Stimulated activated CD4-positive, alpha-beta T cell treated with anti-CD3 and anti-CD28 coated beads, Interleukin-2, amount 100 ng/mL, for 48 hours (primary cell): ENCODE measurements at regions not wholly inside any gene's neighbourhood (a gene's known extent, or its start where the extent isn't known, plus 50 kb on each side); places are given as distances from the start of the nearest gene placed in this dataset.
"Not testable (repeated sequence)": the region's sequence is repeated elsewhere in the genome, so short reads cannot be mapped to it uniquely, and the experiment has no call there.

Experiments used
- DNase-seq, 2 donors: peaks; one replicate each; pipeline ENCODE4 v3.0.0-alpha.2; 2020

- no peak for DNase-seq
Observed at GRCh38 chr11:21727102-21727501, 465.8 kb upstream of the ANO5 start.

GRCh38 chr11:21736404-21736803 lies 456.5 kb upstream of the ANO5 start:
- no peak for DNase-seq

- DNase-seq: not testable (repeated sequence)
Observed at GRCh38 chr11:21752475-21753243, 440.2 kb upstream of the ANO5 start.

DNA sequence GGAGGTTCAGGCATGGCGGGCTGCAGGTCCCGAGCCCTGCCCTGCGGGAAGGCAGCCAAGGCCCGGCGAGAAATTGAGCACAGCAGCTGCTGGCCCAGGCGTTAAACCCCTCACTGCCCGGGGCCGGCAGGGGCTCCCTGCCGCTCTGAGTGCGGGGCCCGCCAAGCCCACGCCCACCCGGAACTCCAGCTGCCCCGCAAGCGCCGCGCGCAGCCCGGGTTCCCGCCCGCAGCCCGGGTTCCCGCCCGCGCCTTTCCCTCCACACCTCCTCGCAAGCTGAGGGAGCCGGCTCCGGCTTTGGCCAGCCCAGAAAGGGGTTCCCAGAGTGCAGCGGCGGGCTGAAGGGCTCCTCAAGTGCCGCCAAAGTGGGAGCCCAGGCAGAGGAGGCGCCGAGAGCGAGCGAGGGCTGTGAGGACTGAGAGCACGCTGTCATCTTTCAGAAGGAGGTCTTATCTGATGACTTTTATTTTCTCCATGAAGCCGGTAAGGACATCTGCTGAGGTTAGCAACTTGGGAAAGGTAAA lies 439.6 kb upstream of the ANO5 start:
- DNase-seq: not testable (repeated sequence)

DNA sequence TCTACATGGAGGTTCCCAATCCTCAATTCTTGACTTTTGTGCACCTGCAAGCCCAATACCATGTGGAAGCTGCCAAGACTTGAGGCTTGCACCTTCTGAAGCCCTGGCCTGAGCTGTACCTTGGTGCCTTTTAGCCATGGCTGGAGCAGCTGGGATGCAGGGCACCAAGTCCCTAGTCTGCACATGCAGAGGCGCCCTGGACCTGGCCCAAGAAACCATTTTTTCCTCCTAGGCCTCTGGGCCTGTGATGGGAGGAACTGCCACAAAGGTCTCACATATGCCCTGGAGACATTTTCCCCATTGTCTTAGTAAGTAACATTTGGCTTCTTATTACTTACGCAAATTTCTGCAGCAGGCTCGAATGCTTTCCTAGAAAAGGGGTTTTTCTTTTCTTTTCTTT lies 431.9 kb upstream of the ANO5 start:
- peak in 1 of 2 donors; percentile 0 for DNase-seq

DNA sequence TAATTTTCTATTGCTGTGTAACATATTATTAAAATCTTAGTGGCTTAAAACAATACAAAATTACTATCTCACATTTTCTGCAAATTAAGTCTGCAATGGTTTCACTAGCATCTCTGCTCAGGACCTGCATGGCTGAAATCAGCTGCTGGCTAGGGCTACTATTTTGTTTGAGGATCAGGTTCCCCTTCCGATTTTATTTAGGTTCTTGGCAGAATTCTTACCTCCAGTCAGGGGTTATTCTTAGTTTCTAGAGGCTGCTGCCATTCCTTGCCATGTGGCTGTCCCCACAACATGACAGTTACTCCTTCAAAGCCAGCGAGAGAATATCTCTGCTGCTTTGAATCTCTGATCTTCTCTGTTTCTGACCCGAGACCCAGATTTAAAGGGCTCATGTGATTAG lies 424.5 kb upstream of the ANO5 start:
- no peak for DNase-seq

- no peak for DNase-seq
Observed at GRCh38 chr11:21769188-21769587, 423.7 kb upstream of the ANO5 start.

- no peak for DNase-seq
Observed at GRCh38 chr11:21771097-21771496, 421.8 kb upstream of the ANO5 start.

DNA sequence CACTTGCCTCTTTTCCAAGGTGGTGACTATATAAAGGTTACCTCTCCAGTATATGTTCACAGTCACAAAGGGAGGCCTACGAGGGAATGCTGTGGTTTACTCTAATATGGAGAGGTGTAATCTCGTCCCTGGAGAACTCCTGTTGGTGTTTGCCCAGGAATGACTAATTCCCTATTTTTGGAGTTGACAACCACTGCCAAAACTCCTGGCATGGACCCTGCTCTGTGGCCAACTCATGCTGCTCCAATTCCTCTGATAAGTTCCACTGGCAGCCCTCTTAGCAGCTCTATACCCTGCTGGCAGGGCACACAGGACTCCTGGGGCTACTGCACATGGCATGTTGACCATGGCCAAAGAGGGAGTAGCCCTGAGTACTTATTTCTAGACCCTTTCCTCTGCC lies 418.7 kb upstream of the ANO5 start:
- no peak for DNase-seq

DNA sequence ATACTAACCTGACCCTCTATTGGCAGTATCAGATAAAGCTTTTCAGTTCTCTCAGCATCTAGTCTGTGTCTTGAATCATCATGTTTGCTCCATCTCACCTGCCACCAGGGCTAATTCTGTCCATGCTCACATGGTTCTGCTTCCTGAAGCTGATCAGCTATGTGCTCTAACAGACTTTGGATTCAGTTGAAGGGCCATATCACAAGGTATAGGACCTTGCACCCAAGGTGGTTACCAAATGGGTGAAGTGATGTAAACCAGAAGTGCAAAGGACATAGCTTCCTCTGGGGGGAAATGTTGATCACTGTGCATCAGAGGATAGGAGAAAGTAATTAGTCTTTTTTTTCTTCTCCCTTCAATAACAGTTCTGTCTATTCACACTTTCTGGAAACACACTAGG lies 417.0 kb upstream of the ANO5 start:
- no peak for DNase-seq

DNA sequence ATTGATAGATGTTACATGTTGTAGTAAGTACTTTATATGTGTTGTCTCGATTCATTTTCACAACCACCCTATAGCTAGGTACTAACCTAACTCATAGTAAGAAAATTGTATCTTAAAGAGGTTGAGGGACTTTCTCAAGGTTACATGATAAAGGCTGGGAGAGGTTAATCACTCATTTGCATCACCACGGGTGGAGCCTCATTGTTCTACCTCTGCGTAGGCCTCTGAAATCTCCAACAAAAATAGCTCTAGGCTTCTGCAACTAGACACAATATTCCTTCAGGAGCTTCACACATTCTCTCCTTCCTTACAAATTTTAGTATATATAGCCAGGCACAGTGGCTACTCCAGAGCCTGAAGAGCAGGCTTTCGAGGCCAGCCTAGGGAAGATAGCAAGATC lies 408.9 kb upstream of the ANO5 start:
- DNase-seq: no peak

- DNase-seq: no peak
Observed at GRCh38 chr11:21785351-21785750, 407.5 kb upstream of the ANO5 start.

- DNase-seq: no peak
Observed at GRCh38 chr11:21794306-21794705, 398.6 kb upstream of the ANO5 start.

- DNase-seq: no peak
Observed at GRCh38 chr11:21798216-21798615, 394.7 kb upstream of the ANO5 start.

DNA sequence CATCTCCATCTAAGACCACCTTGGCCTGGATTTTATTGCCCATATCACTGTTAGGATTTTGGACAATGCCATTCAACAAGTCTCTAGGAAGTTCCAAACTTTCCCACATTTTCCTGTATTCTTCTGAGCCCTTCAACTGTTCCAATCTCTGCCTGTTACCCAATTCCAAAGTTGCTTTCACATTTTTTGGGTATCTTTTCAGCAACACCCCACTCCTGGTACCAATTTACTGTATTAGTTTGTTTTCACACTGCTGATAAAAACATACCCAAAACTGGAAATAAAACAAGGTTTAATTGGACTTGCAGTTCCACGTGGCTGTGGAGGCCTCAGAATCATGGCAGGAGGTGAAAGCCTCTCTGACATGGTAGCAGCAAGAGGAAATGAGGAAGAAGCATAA lies 388.4 kb upstream of the ANO5 start:
- DNase-seq: not testable (repeated sequence)

DNA sequence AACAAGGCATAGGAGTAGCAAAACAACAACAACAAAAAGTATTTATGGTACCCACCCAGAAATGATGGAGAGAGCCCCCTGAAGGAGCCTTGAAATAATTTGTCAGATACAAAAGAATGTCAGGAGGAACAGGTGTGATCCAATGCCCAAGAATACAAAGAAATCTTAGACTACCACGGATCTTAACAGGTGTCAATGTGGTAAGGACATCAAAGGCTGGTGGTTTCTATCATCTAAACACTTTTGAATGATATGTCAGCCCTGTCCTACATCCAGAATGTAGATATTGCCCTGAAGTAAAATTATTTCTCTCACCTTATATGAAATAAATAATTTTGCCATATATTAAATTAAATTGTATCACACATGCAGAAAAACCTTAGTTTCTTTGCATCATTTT lies 386.4 kb upstream of the ANO5 start:
- DNase-seq: no peak

- no peak for DNase-seq
Observed at GRCh38 chr11:21806947-21807346, 385.9 kb upstream of the ANO5 start.

DNA sequence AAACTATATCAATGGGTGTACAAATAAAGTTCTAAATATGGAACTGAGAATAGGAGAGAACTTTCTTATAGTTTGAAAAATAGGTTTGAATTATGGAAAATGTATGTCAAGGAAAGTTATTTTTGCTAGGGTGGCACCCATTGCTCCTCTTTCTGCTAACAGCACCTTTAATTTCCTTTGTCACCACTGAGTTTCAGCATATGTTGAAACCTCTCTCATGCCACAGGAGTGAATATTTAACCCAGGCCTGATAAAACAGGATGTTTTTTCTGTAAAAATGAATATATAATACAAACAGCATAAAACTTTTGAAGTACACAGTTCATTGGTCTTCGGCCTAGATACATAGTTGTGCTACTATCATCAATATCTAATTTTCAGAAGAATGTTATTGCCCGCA lies 385.5 kb upstream of the ANO5 start:
- DNase-seq: no peak

DNA sequence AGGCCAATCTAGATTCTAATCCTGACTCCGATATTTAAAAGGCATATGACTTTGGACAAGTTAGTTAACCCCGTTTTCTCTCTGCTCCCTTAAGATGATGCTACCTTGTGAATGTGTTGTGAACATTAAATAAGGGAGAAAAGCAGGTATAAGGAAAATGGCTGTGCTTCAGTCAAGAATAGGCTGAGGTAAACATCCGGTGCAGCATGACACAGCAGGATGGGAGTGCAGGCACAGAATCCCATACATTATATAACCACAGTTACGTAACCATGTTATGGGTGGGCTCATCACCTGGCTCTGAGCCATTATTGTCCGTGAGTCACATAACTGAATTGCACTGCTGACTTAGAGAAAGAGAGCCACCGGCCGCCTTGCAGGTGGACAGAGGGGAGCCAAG lies 382.2 kb upstream of the ANO5 start:
- no peak for DNase-seq

GRCh38 chr11:21811572-21811971 lies 381.3 kb upstream of the ANO5 start:
- no peak for DNase-seq

GRCh38 chr11:21814169-21814568 lies 378.7 kb upstream of the ANO5 start:
- DNase-seq: no peak

DNA sequence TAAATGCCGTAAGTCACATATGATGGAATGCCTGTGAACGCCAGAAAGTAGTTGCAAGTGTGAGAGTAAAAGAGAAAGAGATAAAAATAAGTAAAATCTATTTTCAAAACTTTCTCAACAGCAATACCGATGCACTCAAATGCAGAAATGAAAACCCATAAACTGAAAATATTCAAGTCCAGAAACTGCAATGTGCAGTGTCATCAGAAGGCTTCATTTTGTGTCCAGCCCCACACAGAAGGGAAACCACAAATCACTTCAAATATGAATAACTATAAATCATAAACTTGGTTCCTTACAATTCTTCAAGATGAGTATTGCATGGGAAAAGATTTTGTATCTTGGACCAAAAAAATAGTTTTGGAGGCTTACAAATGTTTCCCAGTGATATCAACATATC lies 375.2 kb upstream of the ANO5 start:
- no peak for DNase-seq

DNA sequence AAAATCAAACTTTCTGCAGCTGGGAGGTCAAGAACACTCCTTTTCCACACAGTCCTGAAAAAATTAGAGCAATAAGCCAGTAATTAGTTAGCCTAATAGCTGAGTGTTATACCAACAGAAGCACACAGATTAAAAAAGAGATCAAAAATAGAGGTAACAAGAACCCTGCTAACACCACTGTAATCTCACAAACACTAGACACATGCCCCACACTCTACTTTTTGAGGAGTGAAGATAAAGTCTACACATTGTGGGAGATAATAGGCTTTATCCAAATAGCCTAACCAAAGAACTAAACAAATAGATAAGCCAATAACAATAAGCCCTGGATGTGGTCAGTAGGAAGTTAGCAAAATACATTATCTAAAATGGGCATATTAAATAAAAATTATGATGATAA lies 372.7 kb upstream of the ANO5 start:
- no peak for DNase-seq

- no peak for DNase-seq
Observed at GRCh38 chr11:21825127-21825526, 367.8 kb upstream of the ANO5 start.

GRCh38 chr11:21838427-21838826 lies 354.5 kb upstream of the ANO5 start:
- DNase-seq: no peak
